Heart left ventricle (tissue), 16 donors: ENCODE measurements at regions not wholly inside any gene's neighbourhood (a gene's known extent, or its start where the extent isn't known, plus 50 kb on each side); places are given as distances from the start of the nearest gene placed in this dataset.

Experiments
- ATAC-seq, 4 donors: fragments of 200-7000 bp; cut with Tn5 transposase; one replicate each; pipeline ENCODE4 v1.9.1; 2020 to 2022; ENCODE audit warnings: moderate library complexity in 4 of 4, mild to moderate bottlenecking in 3 of 4, moderate number of reproducible peaks in 1 of 4
- DNase-seq, 5 donors: peaks; one replicate each; pipeline ENCODE4 v3.0.0-alpha.2; 2020
- H3K27ac ChIP-seq, 12 donors: fragments of 200-600 bp; sonication (generic) in 4 of 12; one replicate each; pipeline versions ENCODE4 v1.5.0 to v1.8.0; 2016 to 2022; ENCODE audit warnings: mild to moderate bottlenecking in 2 of 12
- H3K27me3 ChIP-seq, 9 donors: fragments of 200-600 bp; sonication (generic) in 2 of 9; one replicate each; pipeline versions ENCODE4 v1.5.1 to v1.8.0; 2016 to 2022; ENCODE audit warnings: mild to moderate bottlenecking in 3 of 9
- H3K36me3 ChIP-seq, 9 donors: fragments of 200-600 bp; sonication (generic) in 2 of 9; one replicate each; pipeline versions ENCODE4 v1.5.0 to v1.8.0; 2018 to 2022; ENCODE audit warnings: mild to moderate bottlenecking in 2 of 9
- H3K4me1 ChIP-seq, 12 donors: fragments of 200-600 bp; sonication (generic) in 4 of 12; one replicate each; pipeline versions ENCODE4 v1.5.0 to v1.8.0; 2016 to 2022; ENCODE audit warnings: mild to moderate bottlenecking in 3 of 12
- H3K4me3 ChIP-seq, 12 donors: fragments of 200-600 bp; sonication (generic) in 4 of 12; one replicate each; pipeline versions ENCODE4 v1.5.0 to v1.8.0; 2017 to 2022; ENCODE audit warnings: mild to moderate bottlenecking in 9 of 12, moderate library complexity in 4 of 12
- H3K9me3 ChIP-seq, 12 donors: fragments of 200-600 bp; sonication (generic) in 4 of 12; one replicate each; pipeline versions ENCODE4 v1.5.0 to v1.8.0; 2016 to 2022; ENCODE audit warnings: mild to moderate bottlenecking in 1 of 12
- CTCF ChIP-seq, 12 donors: fragments of 200-600 bp; sonication (generic) in 4 of 12; IDR thresholded peaks; one replicate each; pipeline versions ENCODE4 v1.5.0 to v1.8.0; 2018 to 2022; ENCODE audit warnings: antibody characterized with exemption in 12 of 12, mild to moderate bottlenecking in 5 of 12
- POLR2A ChIP-seq, 2 donors: fragments of 450-650 bp; IDR thresholded peaks; one replicate each; pipeline ENCODE4 v1.6.1; 2017; ENCODE audit warnings: antibody characterized with exemption in 2 of 2, mild to moderate bottlenecking in 2 of 2, moderate library complexity in 2 of 2
- WGBS, 4 donors: extraction: QIAGEN DNeasy Blood & Tissue Kit in 2 of 4; methylation state at CpG; one replicate each; pipeline versions ENCODE4 v1.1.5 to v1.1.7; 2013 to 2018; 5-methylcytosine and 5-hydroxymethylcytosine counted together
- intact Hi-C, 10 donors: fragments of 100-400 bp; cut with DNase I; formaldehyde crosslinking; loops; one replicate each; pipeline versions ENCODE4 v1.11.1 to v1.14.2; 2022
- donor health status: ischemic (EF 13 %, LVEDD 7.1; RV severe dilation, severe dysfunction).
- donor health status: healthy with polysubstance abuse.
- donor health status: DM: no; HTN: yes; CAD: no.
- donor health status: DM: no; HTN: no; CAD: no.
- donor health status: ischemic (EF 25% LVEDD 6.9; RV normal size, moderate dysfunction).
- donor health status: ischemic (EF 25% LVEDD 5.7; RV mildly dilated, moderate dysfunction).
- donor health status: healthy.
- donor health status: DM: yes; HTN: yes; CAD: no.
- donor health status: ischemic (EF 35%, LVEDD 5.7; RV mildly dilated, moderate dysfunction).
- donor health status: nonischemic (EF 11% LVEDD 7.7; RV severe dilation, severe dysfunction).
- donor health status: DM: yes; HTN: yes; CAD: no.
- donor health status: PGD.
- donor health status: ischemic (EF 29% LVEDD 5.4; RV normal size, mild dysfunction).
- donor health status: nonischemic (EF 23%, LVEDD 6.1; RV moderate dilation, normal function).

DNA sequence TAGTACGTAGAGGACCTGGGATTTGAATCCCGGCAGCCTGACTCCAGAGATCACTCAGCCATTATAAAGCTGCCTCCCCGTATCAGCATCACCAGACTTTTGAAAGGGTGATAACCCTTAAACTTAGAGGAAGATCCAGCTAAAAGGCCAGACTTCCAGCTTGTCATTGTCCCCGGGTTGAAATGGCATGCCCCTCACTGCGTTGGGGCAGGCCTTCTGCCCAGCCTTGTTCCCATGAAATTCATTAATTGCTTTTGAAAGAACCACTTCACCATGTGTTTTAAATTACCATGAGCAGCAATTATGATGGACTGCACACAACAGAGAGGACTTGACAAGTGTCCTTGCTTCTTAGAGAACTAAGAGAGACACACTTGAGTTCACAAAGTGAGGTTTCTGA is 269.6 kb upstream of the CRY1 start:
- no peak for TF ChIP-seq CTCF (IDR thresholded peaks at IDR 0.05)
- no peak for TF ChIP-seq POLR2A (IDR thresholded peaks at IDR 0.05)
- Histone ChIP-seq H3K27ac (no peak overlapping the region), H3K27me3 (peaks cover 0 to 20% (median 0%) of the 10 kb centered on the region in 9 donors), H3K4me1 (no peaks in the 10 kb centered on the region), H3K36me3 (no peaks in the 10 kb centered on the region), H3K4me3 (no peak overlapping the region), H3K9me3 (no peaks in the 10 kb centered on the region)
- intact Hi-C loops = no loop called here
- no peak for DNase-seq
- 59 to 73% (median 64%) methylated on average over 5 of the region's 5 CpGs for WGBS, 4 donors
- ATAC-seq = no peak

- intact Hi-C loops = no loop called here
- TF ChIP-seq CTCF (IDR thresholded peaks at IDR 0.05) = no peak
- TF ChIP-seq POLR2A (IDR thresholded peaks at IDR 0.05) = no peak
- H3K9me3 ChIP-seq = no peaks in the 10 kb centered on the region
- H3K36me3 ChIP-seq = no peaks in the 10 kb centered on the region
- H3K27me3 ChIP-seq = peaks cover 0 to 21% (median 0%) of the 10 kb centered on the region in 9 donors
- H3K4me1 ChIP-seq = peaks cover 0 to 11% (median 0%) of the 10 kb centered on the region in 12 donors
- H3K27ac ChIP-seq = no peak overlapping the region
- DNase-seq (no peak), ATAC-seq (no peak)
- H3K4me3 ChIP-seq = no peak overlapping the region
- 77 to 87% (median 82%) methylated on average over 3 of the region's 3 CpGs for WGBS, 4 donors
Measured at GRCh38 chr12:107364875-107365518, 271.6 kb upstream of the CRY1 start.

- no peak for DNase-seq
- intact Hi-C loops = no loop called here
- H3K4me3 ChIP-seq = no peak overlapping the region
- no peaks in the 10 kb centered on the region for H3K9me3 ChIP-seq
- peaks cover 0 to 18% (median 0%) of the 10 kb centered on the region in 12 donors for H3K4me1 ChIP-seq
- H3K27me3 ChIP-seq = peaks cover 0 to 21% (median 0%) of the 10 kb centered on the region in 9 donors
- TF ChIP-seq CTCF (IDR thresholded peaks at IDR 0.05) (no peak), POLR2A (IDR thresholded peaks at IDR 0.05) (no peak)
- 32 to 54% (median 44%) methylated on average over 3 of the region's 3 CpGs for WGBS, 4 donors
- H3K27ac ChIP-seq = no peak overlapping the region
- H3K36me3 ChIP-seq = no peaks in the 10 kb centered on the region
- ATAC-seq = no peak
Measured at GRCh38 chr12:107365703-107366102, 272.4 kb upstream of the CRY1 start.

- no peaks in the 10 kb centered on the region for H3K36me3 ChIP-seq
- TF ChIP-seq CTCF (IDR thresholded peaks at IDR 0.05) = no peak
- no peak for TF ChIP-seq POLR2A (IDR thresholded peaks at IDR 0.05)
- peaks cover 0 to 18% (median 0%) of the 10 kb centered on the region in 12 donors for H3K4me1 ChIP-seq
- no peak overlapping the region for H3K4me3 ChIP-seq
- no peaks in the 10 kb centered on the region for H3K9me3 ChIP-seq
- H3K27me3 ChIP-seq = peaks cover 0 to 21% (median 0%) of the 10 kb centered on the region in 9 donors
- no peak overlapping the region for H3K27ac ChIP-seq
- WGBS, 4 donors = 75 to 84% (median 80%) methylated on average over 2 of the region's 2 CpGs
- intact Hi-C loops = no loop called here
- DNase-seq = no peak
- no peak for ATAC-seq
Measured at GRCh38 chr12:107366322-107366721, 273.0 kb upstream of the CRY1 start.
